ENCODE measurements at regions not wholly inside any gene's neighbourhood (a gene's known extent, or its start where the extent isn't known, plus 50 kb on each side); places are given as distances from the start of the nearest gene placed in this dataset.

GRCh38 chr3:159795681-159796175 lies 192.9 kb upstream of the IL12A start:
- H3K4me3 Mint-ChIP-seq: no peak overlapping the region
- H3K9me3 ChIP-seq (ENCODE audit: control insufficient read depth, insufficient read depth, low read length): no peaks in the 10 kb centered on the region
- no peak overlapping the region for H3K27ac Mint-ChIP-seq
- H3K36me3 ChIP-seq (ENCODE audit: control insufficient read depth, insufficient read depth, low read length): no peaks in the 10 kb centered on the region
- no peaks in the 10 kb centered on the region for H3K4me1 ChIP-seq (ENCODE audit: control insufficient read depth, insufficient read depth, low read length)
- no peaks in the 10 kb centered on the region for H3K4me1 Mint-ChIP-seq
- peaks cover 0 to 2% of the 10 kb centered on the region in 2 donors for H3K27me3 Mint-ChIP-seq (ENCODE audit: low read depth in 2 of 2)
- intact Hi-C loops (cut with micrococcal nuclease): no loop called here
- no peaks in the 10 kb centered on the region for H3K27me3 ChIP-seq (ENCODE audit: control insufficient read depth, insufficient read depth, low read length)
- DNase-seq (no peak), ATAC-seq (no peak)
- H3K36me3 Mint-ChIP-seq: no peaks in the 10 kb centered on the region
- TF ChIP-seq, protein P1, sequence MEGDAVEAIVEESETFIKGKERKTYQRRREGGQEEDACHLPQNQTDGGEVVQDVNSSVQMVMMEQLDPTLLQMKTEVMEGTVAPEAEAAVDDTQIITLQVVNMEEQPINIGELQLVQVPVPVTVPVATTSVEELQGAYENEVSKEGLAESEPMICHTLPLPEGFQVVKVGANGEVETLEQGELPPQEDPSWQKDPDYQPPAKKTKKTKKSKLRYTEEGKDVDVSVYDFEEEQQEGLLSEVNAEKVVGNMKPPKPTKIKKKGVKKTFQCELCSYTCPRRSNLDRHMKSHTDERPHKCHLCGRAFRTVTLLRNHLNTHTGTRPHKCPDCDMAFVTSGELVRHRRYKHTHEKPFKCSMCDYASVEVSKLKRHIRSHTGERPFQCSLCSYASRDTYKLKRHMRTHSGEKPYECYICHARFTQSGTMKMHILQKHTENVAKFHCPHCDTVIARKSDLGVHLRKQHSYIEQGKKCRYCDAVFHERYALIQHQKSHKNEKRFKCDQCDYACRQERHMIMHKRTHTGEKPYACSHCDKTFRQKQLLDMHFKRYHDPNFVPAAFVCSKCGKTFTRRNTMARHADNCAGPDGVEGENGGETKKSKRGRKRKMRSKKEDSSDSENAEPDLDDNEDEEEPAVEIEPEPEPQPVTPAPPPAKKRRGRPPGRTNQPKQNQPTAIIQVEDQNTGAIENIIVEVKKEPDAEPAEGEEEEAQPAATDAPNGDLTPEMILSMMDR (IDR thresholded peaks at IDR 0.05): no peak
- 87% methylated on average over 2 of the region's 2 CpGs for WGBS (ENCODE audit: insufficient coverage)
- no peak overlapping the region for H3K4me3 ChIP-seq (ENCODE audit: low read length)
- H3K9me3 Mint-ChIP-seq: no peaks in the 10 kb centered on the region
- no peak overlapping the region for H3K27ac ChIP-seq (ENCODE audit: low read length)

- no peaks in the 10 kb centered on the region for H3K4me1 ChIP-seq (ENCODE audit: control insufficient read depth, insufficient read depth, low read length)
- Mint-ChIP-seq H3K4me3 (no peak overlapping the region), H3K4me1 (no peaks in the 10 kb centered on the region), H3K27ac (no peak overlapping the region), H3K36me3 (no peaks in the 10 kb centered on the region), H3K27me3 (ENCODE audit: low read depth in 2 of 2) (no peaks in the 10 kb centered on the region), H3K9me3 (no peaks in the 10 kb centered on the region)
- no peaks in the 10 kb centered on the region for H3K27me3 ChIP-seq (ENCODE audit: control insufficient read depth, insufficient read depth, low read length)
- no peaks in the 10 kb centered on the region for H3K36me3 ChIP-seq (ENCODE audit: control insufficient read depth, insufficient read depth, low read length)
- no peaks in the 10 kb centered on the region for H3K9me3 ChIP-seq (ENCODE audit: control insufficient read depth, insufficient read depth, low read length)
- 82% methylated on average over 5 of the region's 5 CpGs for WGBS (ENCODE audit: insufficient coverage)
- H3K4me3 ChIP-seq (ENCODE audit: low read length): no peak overlapping the region
- intact Hi-C loops (cut with micrococcal nuclease): no loop called here
- TF ChIP-seq, protein P1 (IDR thresholded peaks at IDR 0.05): no peak
- ATAC-seq (no peak), DNase-seq (no peak)
- H3K27ac ChIP-seq (ENCODE audit: low read length): no peak overlapping the region
Observed at GRCh38 chr3:159796226-159796625, 192.4 kb upstream of the IL12A start.

DNA sequence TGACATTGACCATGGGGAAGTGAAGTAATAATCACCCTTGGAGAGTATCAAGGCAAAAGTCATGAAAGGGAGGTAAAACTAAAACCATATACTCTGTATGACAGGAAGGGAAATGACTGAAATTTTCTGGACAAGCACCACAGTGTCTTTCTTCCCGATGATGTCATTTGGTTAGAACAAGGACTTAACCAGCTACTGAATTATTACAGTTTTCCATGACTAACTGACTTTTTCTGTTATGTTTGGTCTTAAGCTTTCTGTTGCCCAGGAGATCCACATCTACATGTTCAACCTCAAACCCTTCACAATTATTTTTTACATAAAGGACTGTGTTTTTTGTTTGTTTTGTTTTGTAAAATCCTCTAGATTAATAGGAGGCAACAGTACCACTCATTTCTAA lies 191.9 kb upstream of the IL12A start:
- Histone ChIP-seq H3K27ac (ENCODE audit: low read length) (no peak overlapping the region), H3K4me1 (ENCODE audit: control insufficient read depth, insufficient read depth, low read length) (no peaks in the 10 kb centered on the region), H3K27me3 (ENCODE audit: control insufficient read depth, insufficient read depth, low read length) (no peaks in the 10 kb centered on the region), H3K36me3 (ENCODE audit: control insufficient read depth, insufficient read depth, low read length) (no peaks in the 10 kb centered on the region), H3K4me3 (ENCODE audit: low read length) (no peak overlapping the region), H3K9me3 (ENCODE audit: control insufficient read depth, insufficient read depth, low read length) (no peaks in the 10 kb centered on the region)
- H3K27me3 Mint-ChIP-seq (ENCODE audit: low read depth in 2 of 2): no peaks in the 10 kb centered on the region
- ATAC-seq (no peak), DNase-seq (no peak)
- TF ChIP-seq, protein P1 (IDR thresholded peaks at IDR 0.05): no peak
- H3K4me3 Mint-ChIP-seq: no peak overlapping the region
- intact Hi-C loops (cut with micrococcal nuclease): no loop called here
- no peaks in the 10 kb centered on the region for H3K4me1 Mint-ChIP-seq
- H3K9me3 Mint-ChIP-seq: no peaks in the 10 kb centered on the region
- WGBS (ENCODE audit: insufficient coverage): 89% methylated on average over 1 of the region's 1 CpG
- no peak overlapping the region for H3K27ac Mint-ChIP-seq
- no peaks in the 10 kb centered on the region for H3K36me3 Mint-ChIP-seq

GRCh38 chr3:159797771-159798170 lies 190.9 kb upstream of the IL12A start:
- no peaks in the 10 kb centered on the region for H3K9me3 ChIP-seq (ENCODE audit: control insufficient read depth, insufficient read depth, low read length)
- Mint-ChIP-seq H3K36me3 (no peaks in the 10 kb centered on the region), H3K4me1 (no peaks in the 10 kb centered on the region), H3K27me3 (ENCODE audit: low read depth in 2 of 2) (no peaks in the 10 kb centered on the region), H3K27ac (no peak overlapping the region), H3K4me3 (no peak overlapping the region), H3K9me3 (no peaks in the 10 kb centered on the region)
- H3K27me3 ChIP-seq (ENCODE audit: control insufficient read depth, insufficient read depth, low read length): no peaks in the 10 kb centered on the region
- intact Hi-C loops (cut with micrococcal nuclease): no loop called here
- no peak for ATAC-seq
- no peaks in the 10 kb centered on the region for H3K4me1 ChIP-seq (ENCODE audit: control insufficient read depth, insufficient read depth, low read length)
- H3K27ac ChIP-seq (ENCODE audit: low read length): no peak overlapping the region
- TF ChIP-seq, protein P1 (IDR thresholded peaks at IDR 0.05): no peak
- H3K4me3 ChIP-seq (ENCODE audit: low read length): no peak overlapping the region
- DNase-seq: no peak
- H3K36me3 ChIP-seq (ENCODE audit: control insufficient read depth, insufficient read depth, low read length): no peaks in the 10 kb centered on the region

All from natural killer cell (primary cell).